Iris pigment epithelial cell (primary cell): ENCODE measurements at regions not wholly inside any gene's neighbourhood (a gene's known extent, or its start where the extent isn't known, plus 50 kb on each side); places are given as distances from the start of the nearest gene placed in this dataset.
A peak's percentile ranks its signal among the peaks of the same experiment; 100 is the strongest.
"Not testable (repeated sequence)": the region's sequence is repeated elsewhere in the genome, so short reads cannot be mapped to it uniquely, and the experiment has no call there.

Experiments
- DNase-seq: peaks from one replicate; pipeline ENCODE4 v3.0.0-alpha.2; 2011; ENCODE audit warnings: low read depth

GRCh38 chr18:42473611-42474010, 518.6 kb downstream of the PIK3C3 start:
- DNase-seq: no peak

- DNase-seq: no peak
These were observed 519.5 kb downstream of the PIK3C3 start for GRCh38 chr18:42474577-42474976.

- no peak for DNase-seq
These were observed 520.1 kb downstream of the PIK3C3 start for GRCh38 chr18:42475157-42475556.

GRCh38 chr18:42477267-42477666, 522.2 kb downstream of the PIK3C3 start:
- peak; percentile 2 for DNase-seq

- no peak for DNase-seq
These were observed 525.4 kb downstream of the PIK3C3 start for GRCh38 chr18:42480441-42480840.

GRCh38 chr18:42484648-42485047, 529.6 kb downstream of the PIK3C3 start:
- DNase-seq: no peak

GRCh38 chr18:42486271-42486670, 531.2 kb downstream of the PIK3C3 start:
- peak; percentile 9 for DNase-seq

- no peak for DNase-seq
These were observed 553.8 kb downstream of the PIK3C3 start for GRCh38 chr18:42508683-42509296.

- no peak for DNase-seq
These were observed 554.8 kb downstream of the PIK3C3 start for GRCh38 chr18:42509750-42510415.

GRCh38 chr18:42510540-42510939, 555.5 kb downstream of the PIK3C3 start:
- DNase-seq: no peak

- DNase-seq: no peak
These were observed 558.4 kb downstream of the PIK3C3 start for GRCh38 chr18:42513441-42513840.

- peak; percentile 28 for DNase-seq
These were observed 559.5 kb downstream of the PIK3C3 start for GRCh38 chr18:42514512-42514911.

GRCh38 chr18:42517896-42518295, 562.9 kb downstream of the PIK3C3 start:
- no peak for DNase-seq

GRCh38 chr18:42518331-42518730, 563.3 kb downstream of the PIK3C3 start:
- DNase-seq: not testable (repeated sequence)

- DNase-seq: no peak
These were observed 565.1 kb downstream of the PIK3C3 start for GRCh38 chr18:42520138-42520537.

- DNase-seq: no peak
These were observed 570.9 kb downstream of the PIK3C3 start for GRCh38 chr18:42525905-42526304.

GRCh38 chr18:42527766-42528165, 572.7 kb downstream of the PIK3C3 start:
- no peak for DNase-seq

GRCh38 chr18:42530276-42530675, 575.2 kb downstream of the PIK3C3 start:
- no peak for DNase-seq

- no peak for DNase-seq
These were observed 577.1 kb downstream of the PIK3C3 start for GRCh38 chr18:42532119-42532518.

GRCh38 chr18:42533009-42533575, 578.1 kb downstream of the PIK3C3 start:
- peak; percentile 4 for DNase-seq

GRCh38 chr18:42533616-42534015, 578.6 kb downstream of the PIK3C3 start:
- no peak for DNase-seq

- DNase-seq: no peak
These were observed 579.3 kb downstream of the PIK3C3 start for GRCh38 chr18:42534313-42534712.

- DNase-seq: no peak
These were observed 579.0 kb downstream of the RIT2 start for GRCh38 chr18:42536442-42536841.

GRCh38 chr18:42537291-42537690, 578.2 kb downstream of the RIT2 start:
- DNase-seq: no peak
